Right lobe of liver (tissue), 4 donors: ENCODE measurements at regions not wholly inside any gene's neighbourhood (a gene's known extent, or its start where the extent isn't known, plus 50 kb on each side); places are given as distances from the start of the nearest gene placed in this dataset.

Experiments
- POLR2A ChIP-seq: fragments of 450-650 bp; IDR thresholded peaks from one replicate; pipeline ENCODE4 v1.6.1; 2017; ENCODE audit warnings: antibody characterized with exemption, mild to moderate bottlenecking
- TF ChIP-seq, protein P1 (sequence below), 4 donors: fragments of 200-600 bp in 3 of 4; fragments of 450-650 bp in 1 of 4; IDR thresholded peaks; one replicate each; pipeline versions ENCODE4 v1.5.1 to v1.8.0; 2016 to 2022; ENCODE audit warnings: antibody characterized with exemption in 4 of 4, mild to moderate bottlenecking in 2 of 4
- donor health status: DM: no; HTN: no; CAD: no.
- donor health status: DM: no; HTN: no; CAD: no.
- donor health status: DM: no; HTN: yes; CAD: no.

- TF ChIP-seq, protein P1, sequence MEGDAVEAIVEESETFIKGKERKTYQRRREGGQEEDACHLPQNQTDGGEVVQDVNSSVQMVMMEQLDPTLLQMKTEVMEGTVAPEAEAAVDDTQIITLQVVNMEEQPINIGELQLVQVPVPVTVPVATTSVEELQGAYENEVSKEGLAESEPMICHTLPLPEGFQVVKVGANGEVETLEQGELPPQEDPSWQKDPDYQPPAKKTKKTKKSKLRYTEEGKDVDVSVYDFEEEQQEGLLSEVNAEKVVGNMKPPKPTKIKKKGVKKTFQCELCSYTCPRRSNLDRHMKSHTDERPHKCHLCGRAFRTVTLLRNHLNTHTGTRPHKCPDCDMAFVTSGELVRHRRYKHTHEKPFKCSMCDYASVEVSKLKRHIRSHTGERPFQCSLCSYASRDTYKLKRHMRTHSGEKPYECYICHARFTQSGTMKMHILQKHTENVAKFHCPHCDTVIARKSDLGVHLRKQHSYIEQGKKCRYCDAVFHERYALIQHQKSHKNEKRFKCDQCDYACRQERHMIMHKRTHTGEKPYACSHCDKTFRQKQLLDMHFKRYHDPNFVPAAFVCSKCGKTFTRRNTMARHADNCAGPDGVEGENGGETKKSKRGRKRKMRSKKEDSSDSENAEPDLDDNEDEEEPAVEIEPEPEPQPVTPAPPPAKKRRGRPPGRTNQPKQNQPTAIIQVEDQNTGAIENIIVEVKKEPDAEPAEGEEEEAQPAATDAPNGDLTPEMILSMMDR (IDR thresholded peaks at IDR 0.05) = no peak
- TF ChIP-seq POLR2A = no peak
Measured at GRCh38 chr7:142612237-142612881, 136.9 kb upstream of the PRSS1 start.
